ENCODE measurements at regions not wholly inside any gene's neighbourhood (a gene's known extent, or its start where the extent isn't known, plus 50 kb on each side); places are given as distances from the start of the nearest gene placed in this dataset.
"Not testable (repeated sequence)": the region's sequence is repeated elsewhere in the genome, so short reads cannot be mapped to it uniquely, and the experiment has no call there.

GRCh38 chr6:115511771-115512170 lies 548.9 kb downstream of the FRK start (continued):
- TF ChIP-seq CREB1 (CRISPR knock-in tag; IDR thresholded peaks at IDR 0.05; ENCODE audit: low read depth) (no peak), EZH2 (IDR thresholded peaks at IDR 0.05; ENCODE audit: low read depth, unreplicated experiment) (no peak), JUNB (IDR thresholded peaks at IDR 0.05; ENCODE audit: unreplicated experiment) (no peak), EZH2phosphoT487 (IDR thresholded peaks at IDR 0.05; ENCODE audit: unreplicated experiment) (no peak), ZNF331 (CRISPR knock-in tag; IDR thresholded peaks at IDR 0.05; ENCODE audit: low read depth) (no peak)
- TF ChIP-seq, protein P1, sequence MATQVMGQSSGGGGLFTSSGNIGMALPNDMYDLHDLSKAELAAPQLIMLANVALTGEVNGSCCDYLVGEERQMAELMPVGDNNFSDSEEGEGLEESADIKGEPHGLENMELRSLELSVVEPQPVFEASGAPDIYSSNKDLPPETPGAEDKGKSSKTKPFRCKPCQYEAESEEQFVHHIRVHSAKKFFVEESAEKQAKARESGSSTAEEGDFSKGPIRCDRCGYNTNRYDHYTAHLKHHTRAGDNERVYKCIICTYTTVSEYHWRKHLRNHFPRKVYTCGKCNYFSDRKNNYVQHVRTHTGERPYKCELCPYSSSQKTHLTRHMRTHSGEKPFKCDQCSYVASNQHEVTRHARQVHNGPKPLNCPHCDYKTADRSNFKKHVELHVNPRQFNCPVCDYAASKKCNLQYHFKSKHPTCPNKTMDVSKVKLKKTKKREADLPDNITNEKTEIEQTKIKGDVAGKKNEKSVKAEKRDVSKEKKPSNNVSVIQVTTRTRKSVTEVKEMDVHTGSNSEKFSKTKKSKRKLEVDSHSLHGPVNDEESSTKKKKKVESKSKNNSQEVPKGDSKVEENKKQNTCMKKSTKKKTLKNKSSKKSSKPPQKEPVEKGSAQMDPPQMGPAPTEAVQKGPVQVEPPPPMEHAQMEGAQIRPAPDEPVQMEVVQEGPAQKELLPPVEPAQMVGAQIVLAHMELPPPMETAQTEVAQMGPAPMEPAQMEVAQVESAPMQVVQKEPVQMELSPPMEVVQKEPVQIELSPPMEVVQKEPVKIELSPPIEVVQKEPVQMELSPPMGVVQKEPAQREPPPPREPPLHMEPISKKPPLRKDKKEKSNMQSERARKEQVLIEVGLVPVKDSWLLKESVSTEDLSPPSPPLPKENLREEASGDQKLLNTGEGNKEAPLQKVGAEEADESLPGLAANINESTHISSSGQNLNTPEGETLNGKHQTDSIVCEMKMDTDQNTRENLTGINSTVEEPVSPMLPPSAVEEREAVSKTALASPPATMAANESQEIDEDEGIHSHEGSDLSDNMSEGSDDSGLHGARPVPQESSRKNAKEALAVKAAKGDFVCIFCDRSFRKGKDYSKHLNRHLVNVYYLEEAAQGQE (IDR thresholded peaks at IDR 0.05; ENCODE audit: unreplicated experiment) = no peak
- TF ChIP-seq, protein P2, sequence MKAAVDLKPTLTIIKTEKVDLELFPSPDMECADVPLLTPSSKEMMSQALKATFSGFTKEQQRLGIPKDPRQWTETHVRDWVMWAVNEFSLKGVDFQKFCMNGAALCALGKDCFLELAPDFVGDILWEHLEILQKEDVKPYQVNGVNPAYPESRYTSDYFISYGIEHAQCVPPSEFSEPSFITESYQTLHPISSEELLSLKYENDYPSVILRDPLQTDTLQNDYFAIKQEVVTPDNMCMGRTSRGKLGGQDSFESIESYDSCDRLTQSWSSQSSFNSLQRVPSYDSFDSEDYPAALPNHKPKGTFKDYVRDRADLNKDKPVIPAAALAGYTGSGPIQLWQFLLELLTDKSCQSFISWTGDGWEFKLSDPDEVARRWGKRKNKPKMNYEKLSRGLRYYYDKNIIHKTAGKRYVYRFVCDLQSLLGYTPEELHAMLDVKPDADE (IDR thresholded peaks at IDR 0.05) = no peak

GRCh38 chr6:115502432-115502831 lies 558.3 kb downstream of the FRK start:
- H3K36me3 Mint-ChIP-seq (ENCODE audit: low read depth); H3K36me3 ChIP-seq (ENCODE audit: insufficient read depth); H3K27me3 ChIP-seq (ENCODE audit: insufficient read depth); DNase-seq (ENCODE audit: low spot score); H3K27ac ChIP-seq (ENCODE audit: low read depth); H3K4me3 ChIP-seq; ATAC-seq; H2AFZ ChIP-seq; H3K9me3 Mint-ChIP-seq; H3K79me2 ChIP-seq (replicated peaks; ENCODE audit: insufficient read depth); H3K27me3 Mint-ChIP-seq (ENCODE audit: insufficient read depth, low read depth, poor library complexity); H3K27ac Mint-ChIP-seq; H3K4me3 Mint-ChIP-seq; H4K20me1 ChIP-seq (replicated peaks; ENCODE audit: insufficient read depth); H3K4me2 ChIP-seq; H3F3A ChIP-seq (replicated peaks; ENCODE audit: low read depth); H3K4me1 ChIP-seq (ENCODE audit: insufficient read depth): not testable (repeated sequence)
- H3K4me1 Mint-ChIP-seq = peaks cover 11% of the 10 kb centered on the region
- H3K9me2 ChIP-seq (ENCODE audit: insufficient read depth) = peaks cover 14% of the 10 kb centered on the region

DNA sequence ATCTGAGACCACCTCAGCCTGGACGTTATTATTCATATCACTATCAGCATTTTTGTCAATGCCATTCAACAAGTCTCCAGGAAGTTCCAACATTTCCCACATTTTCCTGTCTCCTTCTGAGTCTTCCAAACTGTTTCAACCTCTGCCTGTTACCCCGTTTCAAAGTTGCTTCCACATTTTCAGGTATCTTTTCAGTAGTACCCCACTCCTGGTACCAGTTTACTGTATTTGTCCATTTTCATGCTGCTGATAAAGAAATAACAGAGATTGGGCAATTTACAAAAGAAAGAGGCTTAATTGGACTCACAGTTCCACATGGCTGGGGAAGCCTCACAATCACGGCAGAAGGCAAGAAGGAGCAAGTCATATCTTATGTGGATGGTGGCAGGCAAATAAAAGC lies 565.5 kb downstream of the FRK start:
- Histone ChIP-seq H2AFZ (no peak overlapping the region), H3F3A (replicated peaks; ENCODE audit: low read depth) (no peaks in the 10 kb centered on the region)
- no peak overlapping the region for H3K27ac Mint-ChIP-seq
- no peak for TF ChIP-seq STAT1 (IDR thresholded peaks at IDR 0.05; ENCODE audit: unreplicated experiment)
- TF ChIP-seq CTCF (conservative IDR thresholded peaks at IDR 0.05; ENCODE audit: low read depth in 2 of 2) = no peak
- TF ChIP-seq, protein P1 (IDR thresholded peaks at IDR 0.05; ENCODE audit: unreplicated experiment) = no peak

More for the DNA sequence above, 565.5 kb downstream of the FRK start:
- no peak overlapping the region for H3K27ac ChIP-seq (ENCODE audit: low read depth)
- H3K4me3 Mint-ChIP-seq = no peak overlapping the region
- peaks cover 43% of the 10 kb centered on the region for H3K36me3 Mint-ChIP-seq (ENCODE audit: low read depth)
- peaks cover 42% of the 10 kb centered on the region for H3K9me3 Mint-ChIP-seq
- ATAC-seq = no peak
- H3K9me2 ChIP-seq (ENCODE audit: insufficient read depth) = peaks cover 17% of the 10 kb centered on the region
- H3K4me1 Mint-ChIP-seq = peaks cover 3% of the 10 kb centered on the region; the same call in 1 of the 3 replicates
- H3K27me3 Mint-ChIP-seq (ENCODE audit: insufficient read depth, low read depth, poor library complexity) = peaks cover 3% of the 10 kb centered on the region
- no peak overlapping the region for H3K4me3 ChIP-seq
- no peaks in the 10 kb centered on the region for H4K20me1 ChIP-seq (replicated peaks; ENCODE audit: insufficient read depth)
- no peaks in the 10 kb centered on the region for H3K27me3 ChIP-seq (ENCODE audit: insufficient read depth)
- H3K4me1 ChIP-seq (ENCODE audit: insufficient read depth) = no peaks in the 10 kb centered on the region; the same call in 1 of the 2 replicates
- no peaks in the 10 kb centered on the region for H3K79me2 ChIP-seq (replicated peaks; ENCODE audit: insufficient read depth)
- H3K4me2 ChIP-seq = no peak overlapping the region
- no peak for DNase-seq (ENCODE audit: low spot score)
- peaks cover 13% of the 10 kb centered on the region; the same call in 1 of the 2 replicates for H3K36me3 ChIP-seq (ENCODE audit: insufficient read depth)

Data from GM23338 (cell line).